Activated CD4-positive, CD25-positive, alpha-beta regulatory T cell treated with anti-CD3 and anti-CD28 coated beads, Interleukin-2, amount 50 U/mL, for 16 hours (primary cell): ENCODE measurements at regions not wholly inside any gene's neighbourhood (a gene's known extent, or its start where the extent isn't known, plus 50 kb on each side); places are given as distances from the start of the nearest gene placed in this dataset.
A peak's percentile ranks its signal among the peaks of the same experiment; 100 is the strongest.
"Not testable (repeated sequence)": the region's sequence is repeated elsewhere in the genome, so short reads cannot be mapped to it uniquely, and the experiment has no call there.

Source experiments
- DNase-seq: peaks from one replicate; pipeline ENCODE4 v3.0.0-alpha.2; 2020; ENCODE audit warnings: low read depth, low spot score

GRCh38 chr14:36411951-36412350 lies 91.5 kb upstream of the MBIP start:
- DNase-seq: not testable (repeated sequence)

- DNase-seq: no peak
Observed at GRCh38 chr14:36408388-36408787, 88.0 kb upstream of the MBIP start.

- no peak for DNase-seq
Observed at GRCh38 chr14:36405589-36406274, 85.3 kb upstream of the MBIP start.

DNA sequence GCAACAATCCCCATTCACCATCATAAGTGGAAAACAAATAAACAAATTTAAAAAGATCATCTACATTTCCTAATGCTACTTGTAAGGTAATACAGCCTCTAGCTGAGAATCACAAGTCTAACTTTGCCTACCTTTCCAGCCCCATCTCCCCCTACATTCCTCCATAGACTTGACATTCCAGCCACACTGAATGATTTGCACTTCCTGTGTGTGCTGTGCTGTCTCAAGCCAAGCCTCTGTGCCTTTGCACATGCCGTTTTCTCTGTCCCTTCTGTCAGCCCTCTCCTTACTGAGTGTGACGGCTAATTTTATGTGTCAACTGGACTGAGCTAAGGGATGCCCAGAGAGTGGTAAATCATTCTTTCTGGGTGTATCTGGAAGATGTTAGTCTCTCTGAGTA lies 82.4 kb upstream of the MBIP start:
- DNase-seq: no peak

GRCh38 chr14:36398463-36399291 lies 78.2 kb upstream of the MBIP start:
- no peak for DNase-seq

GRCh38 chr14:36397357-36397756 lies 76.9 kb upstream of the MBIP start:
- no peak for DNase-seq

- DNase-seq: no peak
Observed at GRCh38 chr14:36396798-36397197, 76.4 kb upstream of the MBIP start.

GRCh38 chr14:36394593-36394992 lies 74.2 kb upstream of the MBIP start:
- DNase-seq: no peak

DNA sequence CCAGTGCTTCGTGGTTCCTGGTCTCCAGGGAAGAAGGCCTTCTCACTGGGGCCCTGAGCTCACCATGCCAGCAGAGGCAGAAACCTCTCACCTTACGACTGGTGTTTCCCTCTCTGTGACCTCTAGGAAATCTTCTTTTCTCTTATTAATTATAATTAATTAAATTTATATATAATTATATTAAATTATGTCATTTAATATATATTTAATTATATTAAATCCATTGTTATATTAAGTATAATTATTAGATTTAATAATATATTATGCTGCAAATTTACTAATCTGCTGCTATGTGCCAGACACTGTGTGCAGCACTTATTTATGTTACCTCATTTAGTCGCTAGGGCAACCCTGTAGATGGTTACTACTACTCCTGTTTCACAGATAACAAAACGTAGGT lies 70.3 kb upstream of the MBIP start:
- DNase-seq: no peak

GRCh38 chr14:36383767-36384431 lies 63.5 kb upstream of the MBIP start:
- no peak for DNase-seq

- peak; percentile 54 for DNase-seq
Observed at GRCh38 chr14:36373982-36374673, 53.7 kb upstream of the MBIP start.
